ENCODE measurements at regions not wholly inside any gene's neighbourhood (a gene's known extent, or its start where the extent isn't known, plus 50 kb on each side); places are given as distances from the start of the nearest gene placed in this dataset.

DNA sequence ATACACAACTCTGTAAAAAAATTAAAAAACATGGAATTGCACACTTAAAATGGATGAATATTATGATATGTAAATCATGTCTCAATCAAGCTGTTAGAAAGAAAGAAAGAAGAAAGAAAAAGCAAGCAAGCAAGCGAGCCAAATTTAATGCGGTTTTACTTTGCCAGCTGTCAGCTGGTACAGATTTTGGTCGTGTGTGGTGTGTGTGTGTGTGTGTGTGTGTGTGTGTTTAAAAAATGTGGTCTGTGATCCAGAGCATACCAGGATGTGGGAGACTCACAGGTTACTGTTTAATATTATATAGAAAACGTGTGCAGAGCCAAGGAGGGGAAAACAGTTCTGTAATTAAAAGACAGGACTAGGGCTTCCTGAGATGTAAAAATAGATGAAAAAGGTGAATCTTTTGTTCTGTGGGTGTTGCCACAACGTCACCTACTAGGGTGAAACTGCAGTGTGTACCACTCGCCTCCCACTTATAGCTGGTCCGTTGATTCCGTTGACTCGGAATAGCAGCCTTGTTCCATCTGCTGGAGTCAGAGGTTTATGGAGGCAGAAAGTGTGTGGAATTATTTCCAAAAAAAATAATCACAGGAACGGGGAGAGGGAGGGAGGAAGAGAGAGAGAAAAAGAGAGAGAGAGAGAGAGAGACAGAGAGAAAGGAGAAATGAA is 197.7 kb downstream of the BCAS1 start:
- H2AFZ ChIP-seq (ENCODE audit: low read length), result no peak overlapping the region
- no peaks in the 10 kb centered on the region for H3K9me3 ChIP-seq (ENCODE audit: control insufficient read depth, low read depth, low read length)
- TF ChIP-seq, protein P1, sequence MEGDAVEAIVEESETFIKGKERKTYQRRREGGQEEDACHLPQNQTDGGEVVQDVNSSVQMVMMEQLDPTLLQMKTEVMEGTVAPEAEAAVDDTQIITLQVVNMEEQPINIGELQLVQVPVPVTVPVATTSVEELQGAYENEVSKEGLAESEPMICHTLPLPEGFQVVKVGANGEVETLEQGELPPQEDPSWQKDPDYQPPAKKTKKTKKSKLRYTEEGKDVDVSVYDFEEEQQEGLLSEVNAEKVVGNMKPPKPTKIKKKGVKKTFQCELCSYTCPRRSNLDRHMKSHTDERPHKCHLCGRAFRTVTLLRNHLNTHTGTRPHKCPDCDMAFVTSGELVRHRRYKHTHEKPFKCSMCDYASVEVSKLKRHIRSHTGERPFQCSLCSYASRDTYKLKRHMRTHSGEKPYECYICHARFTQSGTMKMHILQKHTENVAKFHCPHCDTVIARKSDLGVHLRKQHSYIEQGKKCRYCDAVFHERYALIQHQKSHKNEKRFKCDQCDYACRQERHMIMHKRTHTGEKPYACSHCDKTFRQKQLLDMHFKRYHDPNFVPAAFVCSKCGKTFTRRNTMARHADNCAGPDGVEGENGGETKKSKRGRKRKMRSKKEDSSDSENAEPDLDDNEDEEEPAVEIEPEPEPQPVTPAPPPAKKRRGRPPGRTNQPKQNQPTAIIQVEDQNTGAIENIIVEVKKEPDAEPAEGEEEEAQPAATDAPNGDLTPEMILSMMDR (conservative IDR thresholded peaks at IDR 0.05), result no peak
- H4K8ac ChIP-seq (replicated peaks; ENCODE audit: insufficient read length, low read depth, low read length), result no peak overlapping the region
- H3K27ac ChIP-seq (ENCODE audit: insufficient read length, low read depth, low read length), result no peak overlapping the region
- no peak overlapping the region for H3K56ac ChIP-seq (ENCODE audit: insufficient read length, low read depth, low read length)
- no CpG with 5 or more reads among the region's 10 CpGs for WGBS (ENCODE audit: extremely low coverage, insufficient read length, low lambda C conversion rate)
- H2BK15ac ChIP-seq (ENCODE audit: low read depth, low read length), result no peak overlapping the region
- H3K27ac Mint-ChIP-seq, result peak overlapping the region; percentile 78 to 95 (median 94)
- H3K4me1 ChIP-seq (ENCODE audit: insufficient read depth, low read length), result peaks cover 6% of the 10 kb centered on the region; the same call in 1 of the 2 replicates
- no peaks in the 10 kb centered on the region for H3K79me1 ChIP-seq (ENCODE audit: insufficient read depth, low read depth, low read length, poor library complexity, severe bottlenecking)
- H3K36me3 Mint-ChIP-seq (ENCODE audit: insufficient read depth in 1 of 3, low read depth in 3 of 3), result no peaks in the 10 kb centered on the region; a peak in 1 of 7 replicates
- no peak overlapping the region for H2BK12ac ChIP-seq (ENCODE audit: insufficient read length, low read depth, low read length)
- no peak overlapping the region for H3K14ac ChIP-seq (ENCODE audit: insufficient read depth, low read length)
- H4K91ac ChIP-seq (ENCODE audit: insufficient read length, low read depth, low read length), result no peak overlapping the region
- no peak overlapping the region for H2BK5ac ChIP-seq (ENCODE audit: insufficient read length, low read length)
- no peak overlapping the region; a peak in 1 of 5 replicates for H3K4me3 Mint-ChIP-seq
- no peak overlapping the region for H2AK5ac ChIP-seq (ENCODE audit: insufficient read length, low read length)
- no peak overlapping the region for H3K9ac ChIP-seq (ENCODE audit: extremely low read depth, insufficient read length, low read length)
- H3K4ac ChIP-seq (ENCODE audit: low read depth, low read length), result no peak overlapping the region
- no peak overlapping the region for H3K23ac ChIP-seq (ENCODE audit: insufficient read length, low read depth, low read length)
- H3K27me3 Mint-ChIP-seq (ENCODE audit: low read depth), result peaks cover 5% of the 10 kb centered on the region; the same call in 1 of the 2 replicates
- H3K79me2 ChIP-seq (ENCODE audit: insufficient read depth, low read length), result no peaks in the 10 kb centered on the region
- no peak overlapping the region for H4K5ac ChIP-seq (ENCODE audit: insufficient read length, low read depth, low read length)
- no peak overlapping the region for H3K4me2 ChIP-seq (ENCODE audit: insufficient read depth, insufficient read length, low read length)
- peak overlapping the region; percentile 76 for H2BK20ac ChIP-seq (ENCODE audit: low read depth, low read length, poor library complexity, severe bottlenecking)
- no peaks in the 10 kb centered on the region for H3K27me3 ChIP-seq (ENCODE audit: insufficient read depth, low read length)
- H3T11ph ChIP-seq (ENCODE audit: low read length), result no peak overlapping the region
- no peaks in the 10 kb centered on the region for H4K20me1 ChIP-seq (ENCODE audit: control insufficient read depth, insufficient read depth, insufficient read length)
- H3K4me1 Mint-ChIP-seq, result peaks cover 59 to 60% of the 10 kb centered on the region in 2 experiments
- no peak for DNase-seq
- no peak overlapping the region for H2BK120ac ChIP-seq (ENCODE audit: low read depth, low read length, poor library complexity, severe bottlenecking)
- H3K18ac ChIP-seq (ENCODE audit: insufficient read length, low read depth, low read length), result no peak overlapping the region
- H3K23me2 ChIP-seq (ENCODE audit: insufficient read length, low read depth, low read length, poor library complexity, severe bottlenecking), result peaks cover 3% of the 10 kb centered on the region
- no peaks in the 10 kb centered on the region; a peak in 1 of 5 replicates for H3K9me3 Mint-ChIP-seq
